Smooth muscle cell (in vitro differentiated cells): ENCODE measurements at regions not wholly inside any gene's neighbourhood (a gene's known extent, or its start where the extent isn't known, plus 50 kb on each side); places are given as distances from the start of the nearest gene placed in this dataset.
A peak's percentile ranks its signal among the peaks of the same experiment; 100 is the strongest.

Experiments used
- DNase-seq: peaks from one replicate; lab custom pipeline; 2025; ENCODE audit not compliant: unreplicated experiment; lab: John Stamatoyannopoulos, UW
- H2AFZ ChIP-seq: fragments of 200-600 bp; sonication (generic); 2 replicates; pipeline ENCODE4 v1.6.0; 2016; ENCODE audit warnings: antibody characterized with exemption, low read depth, mild to moderate bottlenecking
- H3F3A ChIP-seq: fragments of 200-600 bp; sonication (generic); 2 replicates; pipeline ENCODE4 v1.6.0; 2017; ENCODE audit warnings: antibody characterized with exemption, low read depth
- H3K27ac ChIP-seq: fragments of 200-600 bp; sonication (generic); 2 replicates; pipeline ENCODE4 v1.5.1; 2016; ENCODE audit warnings: low read depth, mild to moderate bottlenecking
- H3K27me3 ChIP-seq: fragments of 200-600 bp; sonication (generic); 2 replicates; pipeline ENCODE4 v1.6.1; 2016; ENCODE audit warnings: low read depth, mild to moderate bottlenecking
- H3K36me3 ChIP-seq: fragments of 200-600 bp; sonication (generic); 2 replicates; pipeline ENCODE4 v1.5.1; 2016; ENCODE audit warnings: low read depth
- H3K4me1 ChIP-seq: fragments of 200-600 bp; sonication (generic); 2 replicates; pipeline ENCODE4 v1.5.1; 2016; ENCODE audit warnings: low read depth
- H3K4me2 ChIP-seq: fragments of 200-600 bp; sonication (generic); 2 replicates; pipeline ENCODE4 v1.6.0; 2016; ENCODE audit warnings: mild to moderate bottlenecking
- H3K4me3 ChIP-seq: fragments of 200-600 bp; sonication (generic); 2 replicates; pipeline ENCODE4 v1.5.1; 2016; ENCODE audit warnings: mild to moderate bottlenecking
- H3K79me2 ChIP-seq: fragments of 200-600 bp; sonication (generic); 2 replicates; pipeline ENCODE4 v1.6.0; 2016; ENCODE audit warnings: low read depth, mild to moderate bottlenecking
- H3K9ac ChIP-seq: fragments of 200-600 bp; sonication (generic); 2 replicates; pipeline ENCODE4 v1.6.0; 2016; ENCODE audit warnings: low read depth
- H3K9me3 ChIP-seq: fragments of 200-600 bp; sonication (generic); replicated peaks from 2 replicates; pipeline ENCODE4 v1.5.1; 2016; ENCODE audit warnings: low read depth
- H4K20me1 ChIP-seq: fragments of 200-600 bp; sonication (generic); 2 replicates; pipeline ENCODE4 v1.6.0; 2016; ENCODE audit warnings: low read depth
- WGBS: methylation state at CpG from one replicate; pipeline ENCODE4 v1.1.7; 2016; ENCODE audit warnings: low lambda C conversion rate; 5-methylcytosine and 5-hydroxymethylcytosine counted together
- TF ChIP-seq, protein P1 (sequence below): fragments of 200-600 bp; sonication (generic); IDR thresholded peaks from 2 replicates; pipeline ENCODE4 v1.5.1; 2017; ENCODE audit warnings: borderline replicate concordance, mild to moderate bottlenecking, antibody characterized with exemption; ENCODE audit not compliant: insufficient read depth, poor library complexity, severe bottlenecking

DNA sequence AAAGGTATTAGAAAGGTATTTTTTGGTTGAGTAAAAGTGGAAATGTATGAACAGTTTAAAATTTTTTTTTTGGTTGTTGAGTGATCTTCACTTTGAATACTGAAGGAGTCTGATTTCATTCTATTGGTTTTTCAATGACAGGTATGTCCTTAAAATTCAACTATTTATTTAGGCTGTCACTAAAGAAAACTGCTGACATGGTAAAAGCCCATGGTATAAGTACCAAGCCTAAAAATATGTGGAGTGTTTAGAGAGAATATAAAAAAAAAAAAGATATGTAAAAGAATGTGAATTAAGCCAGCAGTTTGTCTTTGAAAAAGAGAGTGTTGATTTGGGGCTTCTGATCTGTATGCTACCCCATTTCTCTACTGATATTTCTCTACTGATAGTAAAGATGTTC is 90.3 kb upstream of the SUCLG2 start:
- TF ChIP-seq, protein P1, sequence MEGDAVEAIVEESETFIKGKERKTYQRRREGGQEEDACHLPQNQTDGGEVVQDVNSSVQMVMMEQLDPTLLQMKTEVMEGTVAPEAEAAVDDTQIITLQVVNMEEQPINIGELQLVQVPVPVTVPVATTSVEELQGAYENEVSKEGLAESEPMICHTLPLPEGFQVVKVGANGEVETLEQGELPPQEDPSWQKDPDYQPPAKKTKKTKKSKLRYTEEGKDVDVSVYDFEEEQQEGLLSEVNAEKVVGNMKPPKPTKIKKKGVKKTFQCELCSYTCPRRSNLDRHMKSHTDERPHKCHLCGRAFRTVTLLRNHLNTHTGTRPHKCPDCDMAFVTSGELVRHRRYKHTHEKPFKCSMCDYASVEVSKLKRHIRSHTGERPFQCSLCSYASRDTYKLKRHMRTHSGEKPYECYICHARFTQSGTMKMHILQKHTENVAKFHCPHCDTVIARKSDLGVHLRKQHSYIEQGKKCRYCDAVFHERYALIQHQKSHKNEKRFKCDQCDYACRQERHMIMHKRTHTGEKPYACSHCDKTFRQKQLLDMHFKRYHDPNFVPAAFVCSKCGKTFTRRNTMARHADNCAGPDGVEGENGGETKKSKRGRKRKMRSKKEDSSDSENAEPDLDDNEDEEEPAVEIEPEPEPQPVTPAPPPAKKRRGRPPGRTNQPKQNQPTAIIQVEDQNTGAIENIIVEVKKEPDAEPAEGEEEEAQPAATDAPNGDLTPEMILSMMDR, result no peak
- no peaks in the 10 kb centered on the region for H3K36me3 ChIP-seq
- H3K4me2 ChIP-seq, result no peak overlapping the region
- no peaks in the 10 kb centered on the region for H3K27me3 ChIP-seq
- H4K20me1 ChIP-seq, result no peaks in the 10 kb centered on the region
- no peaks in the 10 kb centered on the region for H3K9me3 ChIP-seq
- no peaks in the 10 kb centered on the region for H3K4me1 ChIP-seq
- no peaks in the 10 kb centered on the region for H3F3A ChIP-seq
- H2AFZ ChIP-seq, result no peak overlapping the region
- no peak for DNase-seq
- no peaks in the 10 kb centered on the region for H3K79me2 ChIP-seq
- no peak overlapping the region for H3K9ac ChIP-seq
- H3K27ac ChIP-seq, result no peak overlapping the region
- no peak overlapping the region for H3K4me3 ChIP-seq

GRCh38 chr3:67739851-67740250 is 85.4 kb upstream of the SUCLG2 start:
- H3K9me3 ChIP-seq, result no peaks in the 10 kb centered on the region
- H2AFZ ChIP-seq, result no peak overlapping the region
- H3K79me2 ChIP-seq, result no peaks in the 10 kb centered on the region
- H3K36me3 ChIP-seq, result no peaks in the 10 kb centered on the region
- no peaks in the 10 kb centered on the region for H3K4me1 ChIP-seq
- TF ChIP-seq, protein P1, result no peak
- H3K9ac ChIP-seq, result no peak overlapping the region
- H3K27me3 ChIP-seq, result no peaks in the 10 kb centered on the region
- no peak overlapping the region for H3K4me3 ChIP-seq
- H3K27ac ChIP-seq, result no peak overlapping the region
- H4K20me1 ChIP-seq, result no peaks in the 10 kb centered on the region
- H3K4me2 ChIP-seq, result peak overlapping the region; percentile 52
- no peak for DNase-seq
- no peaks in the 10 kb centered on the region for H3F3A ChIP-seq

DNA sequence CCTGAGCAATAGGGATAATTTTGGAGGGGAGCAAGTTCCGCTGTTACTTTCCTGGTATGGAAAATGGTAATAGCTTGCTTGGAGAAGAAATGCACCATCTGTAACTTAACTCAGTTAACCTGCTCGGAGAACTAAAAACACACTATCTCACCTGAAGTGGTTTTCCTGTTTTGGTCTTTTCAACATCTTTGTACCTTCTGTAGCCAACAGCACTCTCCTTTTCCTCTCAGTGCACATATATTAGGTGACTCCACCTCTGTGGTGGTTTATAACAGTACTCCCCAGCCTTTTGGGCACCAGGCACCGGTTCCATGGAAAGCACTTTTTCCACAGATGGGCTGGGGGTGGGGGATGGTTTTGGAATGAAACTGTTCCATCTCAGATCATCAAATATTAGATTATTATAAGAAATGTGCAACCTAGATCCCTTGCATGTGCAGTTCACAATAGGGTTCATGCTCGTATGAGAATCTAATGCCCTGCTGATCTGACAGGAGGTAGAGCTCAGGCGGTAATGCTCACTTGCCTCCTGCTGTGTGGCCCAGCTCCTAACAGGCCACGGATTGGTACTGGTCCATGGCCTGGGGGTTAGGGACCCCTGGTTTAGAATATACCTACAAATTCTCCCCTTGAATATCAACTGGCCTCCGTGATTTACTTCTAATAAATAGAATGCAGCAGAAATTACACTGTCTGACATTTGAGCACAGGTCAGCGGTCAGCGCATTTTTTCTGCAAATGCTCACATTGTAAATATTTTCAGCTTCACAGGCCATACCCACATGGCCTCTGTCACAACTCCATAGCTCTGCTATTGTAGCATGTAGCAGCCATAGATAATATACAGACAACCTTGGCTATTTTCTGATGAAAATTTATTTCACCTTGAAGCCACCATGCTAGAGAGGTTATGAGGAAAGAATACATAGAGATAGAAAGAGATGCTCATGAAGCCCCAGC is 83.8 kb upstream of the SUCLG2 start:
- no peaks in the 10 kb centered on the region for H3K9me3 ChIP-seq
- no peaks in the 10 kb centered on the region for H3K36me3 ChIP-seq
- H3K4me3 ChIP-seq, result no peak overlapping the region
- H3K79me2 ChIP-seq, result no peaks in the 10 kb centered on the region
- WGBS, result 91% methylated on average over 9 of the region's 9 CpGs
- no peak overlapping the region for H3K4me2 ChIP-seq
- no peak for DNase-seq
- no peaks in the 10 kb centered on the region for H3K4me1 ChIP-seq
- no peak overlapping the region for H3K27ac ChIP-seq
- no peaks in the 10 kb centered on the region for H3F3A ChIP-seq
- TF ChIP-seq, protein P1, result no peak
- no peaks in the 10 kb centered on the region for H4K20me1 ChIP-seq
- no peak overlapping the region for H2AFZ ChIP-seq
- no peak overlapping the region for H3K9ac ChIP-seq
- H3K27me3 ChIP-seq, result no peaks in the 10 kb centered on the region

GRCh38 chr3:67737140-67737539 is 82.7 kb upstream of the SUCLG2 start:
- TF ChIP-seq, protein P1, result no peak
- H3K4me1 ChIP-seq, result no peaks in the 10 kb centered on the region
- H3K4me3 ChIP-seq, result no peak overlapping the region
- no peak overlapping the region for H2AFZ ChIP-seq
- H3K4me2 ChIP-seq, result no peak overlapping the region
- DNase-seq, result no peak
- no peaks in the 10 kb centered on the region for H3K79me2 ChIP-seq
- no peaks in the 10 kb centered on the region for H4K20me1 ChIP-seq
- no peaks in the 10 kb centered on the region for H3K9me3 ChIP-seq
- 90% methylated on average over 1 of the region's 1 CpG for WGBS
- H3K27me3 ChIP-seq, result no peaks in the 10 kb centered on the region
- no peaks in the 10 kb centered on the region for H3F3A ChIP-seq
- no peak overlapping the region for H3K27ac ChIP-seq
- no peak overlapping the region for H3K9ac ChIP-seq
- no peaks in the 10 kb centered on the region for H3K36me3 ChIP-seq
